ENCODE measurements at regions not wholly inside any gene's neighbourhood (a gene's known extent, or its start where the extent isn't known, plus 50 kb on each side); places are given as distances from the start of the nearest gene placed in this dataset.

DNA sequence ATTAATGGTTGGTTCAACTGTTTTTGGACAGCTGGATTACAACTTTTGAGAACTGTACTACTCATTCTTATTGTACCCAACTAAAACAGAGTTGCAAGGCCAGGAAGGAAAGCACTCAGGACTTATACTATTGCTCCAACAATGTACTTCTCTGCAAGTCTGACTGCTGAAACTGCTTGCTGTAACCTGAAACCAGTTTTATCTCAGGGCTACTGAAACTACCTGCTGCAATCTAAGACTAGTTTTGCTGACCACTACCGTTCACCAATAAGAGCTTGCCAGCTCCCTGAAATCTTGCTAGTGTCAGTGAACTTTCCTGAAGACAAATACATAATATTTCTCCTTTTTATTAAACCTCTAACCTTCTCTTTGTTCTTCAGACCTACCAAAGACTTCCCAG lies 157.3 kb downstream of the CDCA7 start:
- DNase-seq (ENCODE audit: low read depth in 1 of 2, low spot score in 1 of 2) (no peak), FAIRE-seq (no peak), ATAC-seq (no peak)
- Histone ChIP-seq H3K9me3 (0 out of 3 replicates have a peak, but pooled peaks cover 2% of the 10 kb centered on the region), H3K27ac (no peak overlapping the region), H3K4me1 (no peaks in the 10 kb centered on the region), H3K4me3 (no peak overlapping the region), H3K4me2 (no peak overlapping the region)
- ChIA-PET POLR2A (no interaction called here), CTCF (no interaction called here)
- WGBS (ENCODE audit: missing lambda C conversion rate), result 63% methylated on average over 1 of the region's 1 CpG
- no peak for TF ChIP-seq CHD2 (IDR thresholded peaks at IDR 0.05; ENCODE audit: low read length, partially characterized antibody)
- no peak for TF ChIP-seq CBX2 (IDR thresholded peaks at IDR 0.05; ENCODE audit: borderline replicate concordance, low read depth)
- no peak for TF ChIP-seq NR3C1 (IDR thresholded peaks at IDR 0.05)
- TF ChIP-seq MAFK (IDR thresholded peaks at IDR 0.05; ENCODE audit: partially characterized antibody), result no peak
- no peak for TF ChIP-seq MAZ (IDR thresholded peaks at IDR 0.05; ENCODE audit: borderline replicate concordance, low read depth, low read length)

DNA sequence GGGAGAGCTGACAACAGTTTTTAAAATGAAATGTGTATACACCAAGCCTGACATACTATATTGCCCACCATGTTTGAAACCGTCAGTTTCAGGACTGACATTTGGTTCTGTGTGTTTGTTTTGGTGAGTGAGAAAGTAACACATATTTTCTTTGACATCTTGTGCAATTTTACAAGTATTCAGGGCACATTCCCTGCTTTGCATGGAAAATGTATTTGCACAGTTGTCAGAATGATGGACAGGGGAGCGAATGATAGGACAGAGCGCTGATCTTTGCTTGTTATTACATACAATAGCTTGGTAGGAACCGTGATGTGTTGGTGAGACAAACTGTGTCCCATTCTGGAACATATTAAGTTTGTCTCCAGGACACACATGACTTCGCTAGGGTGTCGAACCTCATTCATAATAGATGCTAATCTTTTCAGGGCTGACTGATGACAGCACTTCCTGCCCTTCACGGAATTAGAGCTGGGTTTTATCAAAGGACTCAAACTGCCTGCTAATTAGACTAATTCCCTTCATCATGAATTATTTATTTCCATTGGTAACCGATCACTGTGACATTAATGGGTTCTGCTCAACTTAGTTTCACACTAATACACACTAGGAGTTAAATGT lies 158.5 kb downstream of the CDCA7 start:
- H3K9me3 ChIP-seq, result peaks cover 13% of the 10 kb centered on the region
- no peak for DNase-seq (ENCODE audit: low read depth in 1 of 2, low spot score in 1 of 2)
- whole genome bisulfite sequencing (ENCODE audit: missing lambda C conversion rate), result 67% methylated on average over 8 of the region's 8 CpGs
- POLR2A ChIA-PET, result no interaction called here
- H3K4me3 ChIP-seq, result no peak overlapping the region
- H3K27ac ChIP-seq, result no peak overlapping the region
- ATAC-seq, result no peak
- FAIRE-seq, result no peak
- no peaks in the 10 kb centered on the region for H3K4me1 ChIP-seq
- H3K4me2 ChIP-seq, result no peak overlapping the region
- TF ChIP-seq CHD4 (IDR thresholded peaks at IDR 0.05; ENCODE audit: borderline replicate concordance), result no peak
- no peak for TF ChIP-seq CBX8 (IDR thresholded peaks at IDR 0.05)
- TF ChIP-seq, protein P1, sequence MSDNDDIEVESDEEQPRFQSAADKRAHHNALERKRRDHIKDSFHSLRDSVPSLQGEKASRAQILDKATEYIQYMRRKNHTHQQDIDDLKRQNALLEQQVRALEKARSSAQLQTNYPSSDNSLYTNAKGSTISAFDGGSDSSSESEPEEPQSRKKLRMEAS (IDR thresholded peaks at IDR 0.05), result no peak
- no peak for TF ChIP-seq KDM5A (IDR thresholded peaks at IDR 0.05)
- no peak for TF ChIP-seq EHMT2 (IDR thresholded peaks at IDR 0.05; ENCODE audit: low read depth)
- no peak for TF ChIP-seq EP300 (IDR thresholded peaks at IDR 0.05)
- TF ChIP-seq PHF8 (IDR thresholded peaks at IDR 0.05; ENCODE audit: borderline replicate concordance, low read depth), result no peak
- TF ChIP-seq, protein P2, sequence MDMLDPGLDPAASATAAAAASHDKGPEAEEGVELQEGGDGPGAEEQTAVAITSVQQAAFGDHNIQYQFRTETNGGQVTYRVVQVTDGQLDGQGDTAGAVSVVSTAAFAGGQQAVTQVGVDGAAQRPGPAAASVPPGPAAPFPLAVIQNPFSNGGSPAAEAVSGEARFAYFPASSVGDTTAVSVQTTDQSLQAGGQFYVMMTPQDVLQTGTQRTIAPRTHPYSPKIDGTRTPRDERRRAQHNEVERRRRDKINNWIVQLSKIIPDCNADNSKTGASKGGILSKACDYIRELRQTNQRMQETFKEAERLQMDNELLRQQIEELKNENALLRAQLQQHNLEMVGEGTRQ (IDR thresholded peaks at IDR 0.05), result no peak
- TF ChIP-seq SREBF2 (IDR thresholded peaks at IDR 0.05), result no peak
- TF ChIP-seq, protein P3, sequence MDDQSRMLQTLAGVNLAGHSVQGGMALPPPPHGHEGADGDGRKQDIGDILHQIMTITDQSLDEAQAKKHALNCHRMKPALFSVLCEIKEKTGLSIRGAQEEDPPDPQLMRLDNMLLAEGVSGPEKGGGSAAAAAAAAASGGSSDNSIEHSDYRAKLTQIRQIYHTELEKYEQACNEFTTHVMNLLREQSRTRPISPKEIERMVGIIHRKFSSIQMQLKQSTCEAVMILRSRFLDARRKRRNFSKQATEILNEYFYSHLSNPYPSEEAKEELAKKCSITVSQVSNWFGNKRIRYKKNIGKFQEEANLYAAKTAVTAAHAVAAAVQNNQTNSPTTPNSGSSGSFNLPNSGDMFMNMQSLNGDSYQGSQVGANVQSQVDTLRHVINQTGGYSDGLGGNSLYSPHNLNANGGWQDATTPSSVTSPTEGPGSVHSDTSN (IDR thresholded peaks at IDR 0.05), result no peak
- no peak for TF ChIP-seq ESRRA (IDR thresholded peaks at IDR 0.05; ENCODE audit: borderline replicate concordance, low read length)
- TF ChIP-seq MYC (IDR thresholded peaks at IDR 0.05; ENCODE audit: borderline replicate concordance, low read length), result no peak
- no peak for TF ChIP-seq NR3C1 (IDR thresholded peaks at IDR 0.05)
- TF ChIP-seq, protein P4, sequence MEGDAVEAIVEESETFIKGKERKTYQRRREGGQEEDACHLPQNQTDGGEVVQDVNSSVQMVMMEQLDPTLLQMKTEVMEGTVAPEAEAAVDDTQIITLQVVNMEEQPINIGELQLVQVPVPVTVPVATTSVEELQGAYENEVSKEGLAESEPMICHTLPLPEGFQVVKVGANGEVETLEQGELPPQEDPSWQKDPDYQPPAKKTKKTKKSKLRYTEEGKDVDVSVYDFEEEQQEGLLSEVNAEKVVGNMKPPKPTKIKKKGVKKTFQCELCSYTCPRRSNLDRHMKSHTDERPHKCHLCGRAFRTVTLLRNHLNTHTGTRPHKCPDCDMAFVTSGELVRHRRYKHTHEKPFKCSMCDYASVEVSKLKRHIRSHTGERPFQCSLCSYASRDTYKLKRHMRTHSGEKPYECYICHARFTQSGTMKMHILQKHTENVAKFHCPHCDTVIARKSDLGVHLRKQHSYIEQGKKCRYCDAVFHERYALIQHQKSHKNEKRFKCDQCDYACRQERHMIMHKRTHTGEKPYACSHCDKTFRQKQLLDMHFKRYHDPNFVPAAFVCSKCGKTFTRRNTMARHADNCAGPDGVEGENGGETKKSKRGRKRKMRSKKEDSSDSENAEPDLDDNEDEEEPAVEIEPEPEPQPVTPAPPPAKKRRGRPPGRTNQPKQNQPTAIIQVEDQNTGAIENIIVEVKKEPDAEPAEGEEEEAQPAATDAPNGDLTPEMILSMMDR (IDR thresholded peaks at IDR 0.05), result no peak
- TF ChIP-seq HOXA7 (CRISPR knock-in tag; IDR thresholded peaks at IDR 0.05), result no peak
- TF ChIP-seq POLR2AphosphoS2 (conservative IDR thresholded peaks at IDR 0.05; ENCODE audit: low read length), result no peak
- TF ChIP-seq HDAC2 (IDR thresholded peaks at IDR 0.05), result no peak
- CTCF ChIA-PET, result no interaction called here

DNA sequence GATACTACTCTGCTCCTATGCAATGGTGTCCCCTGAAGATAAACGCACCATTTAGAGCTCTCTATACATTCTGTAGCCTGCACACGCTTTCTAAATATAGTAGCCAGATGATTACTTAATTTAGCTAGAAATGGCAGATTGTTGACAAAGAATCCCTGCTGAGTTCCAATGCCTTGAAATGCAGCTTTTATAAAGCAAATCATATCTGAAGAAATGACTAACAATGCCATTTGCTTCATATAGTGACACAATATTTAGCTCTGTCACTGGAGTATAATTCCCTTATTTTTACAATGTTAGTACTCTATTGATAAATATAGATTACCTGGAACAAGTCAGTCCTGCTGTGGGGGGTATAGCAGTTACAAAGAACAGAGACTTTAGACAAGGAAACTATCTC lies 166.2 kb downstream of the CDCA7 start:
- POLR2A ChIA-PET, result no interaction called here
- no peak overlapping the region for H3K4me2 ChIP-seq
- no peak for FAIRE-seq
- TF ChIP-seq, protein P1 (IDR thresholded peaks at IDR 0.05), result no peak
- TF ChIP-seq, protein P5, sequence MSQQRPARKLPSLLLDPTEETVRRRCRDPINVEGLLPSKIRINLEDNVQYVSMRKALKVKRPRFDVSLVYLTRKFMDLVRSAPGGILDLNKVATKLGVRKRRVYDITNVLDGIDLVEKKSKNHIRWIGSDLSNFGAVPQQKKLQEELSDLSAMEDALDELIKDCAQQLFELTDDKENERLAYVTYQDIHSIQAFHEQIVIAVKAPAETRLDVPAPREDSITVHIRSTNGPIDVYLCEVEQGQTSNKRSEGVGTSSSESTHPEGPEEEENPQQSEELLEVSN (IDR thresholded peaks at IDR 0.05; ENCODE audit: borderline replicate concordance, low read depth), result no peak
- TF ChIP-seq CHD4 (IDR thresholded peaks at IDR 0.05; ENCODE audit: borderline replicate concordance) (no peak), FOSL2 (IDR thresholded peaks at IDR 0.05) (no peak), FOSL2 (CRISPR knock-in tag; IDR thresholded peaks at IDR 0.05) (no peak), JUN (IDR thresholded peaks at IDR 0.05) (no peak), GATA3 (IDR thresholded peaks at IDR 0.05; ENCODE audit: borderline replicate concordance) (no peak), EP300 (IDR thresholded peaks at IDR 0.05) (no peak), HEYL (CRISPR knock-in tag; IDR thresholded peaks at IDR 0.05) (no peak)
- TF ChIP-seq, protein P6, sequence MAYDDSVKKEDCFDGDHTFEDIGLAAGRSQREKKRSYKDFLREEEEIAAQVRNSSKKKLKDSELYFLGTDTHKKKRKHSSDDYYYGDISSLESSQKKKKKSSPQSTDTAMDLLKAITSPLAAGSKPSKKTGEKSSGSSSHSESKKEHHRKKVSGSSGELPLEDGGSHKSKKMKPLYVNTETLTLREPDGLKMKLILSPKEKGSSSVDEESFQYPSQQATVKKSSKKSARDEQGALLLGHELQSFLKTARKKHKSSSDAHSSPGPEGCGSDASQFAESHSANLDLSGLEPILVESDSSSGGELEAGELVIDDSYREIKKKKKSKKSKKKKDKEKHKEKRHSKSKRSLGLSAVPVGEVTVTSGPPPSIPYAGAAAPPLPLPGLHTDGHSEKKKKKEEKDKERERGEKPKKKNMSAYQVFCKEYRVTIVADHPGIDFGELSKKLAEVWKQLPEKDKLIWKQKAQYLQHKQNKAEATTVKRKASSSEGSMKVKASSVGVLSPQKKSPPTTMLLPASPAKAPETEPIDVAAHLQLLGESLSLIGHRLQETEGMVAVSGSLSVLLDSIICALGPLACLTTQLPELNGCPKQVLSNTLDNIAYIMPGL (CRISPR knock-in tag; IDR thresholded peaks at IDR 0.05; ENCODE audit: borderline replicate concordance), result no peak

More for the DNA sequence above, 166.2 kb downstream of the CDCA7 start:
- DNase-seq (ENCODE audit: low read depth in 1 of 2, low spot score in 1 of 2), result no peak
- 84% methylated on average over 2 of the region's 2 CpGs for WGBS (ENCODE audit: missing lambda C conversion rate)
- CTCF ChIA-PET, result interaction anchor here (0.6 to 0.8 kb wide), 2 partner anchors 24 to 204 kb away, joined by 3 to 5 read pairs; no protein-coding TSS in a partner anchor
- H3K9me3 ChIP-seq, result peaks cover 18% of the 10 kb centered on the region
- H3K4me3 ChIP-seq, result no peak overlapping the region
- ATAC-seq, result no peak
- H3K4me1 ChIP-seq, result 0 out of 3 replicates have a peak, but pooled peaks cover 5% of the 10 kb centered on the region
- no peak overlapping the region for H3K27ac ChIP-seq

Measured in A549 (cell line).